Astrocyte (in vitro differentiated cells and primary cell): ENCODE measurements at regions not wholly inside any gene's neighbourhood (a gene's known extent, or its start where the extent isn't known, plus 50 kb on each side); places are given as distances from the start of the nearest gene placed in this dataset.

Experiments used
- DNase-seq: peaks from one replicate; pipeline ENCODE4 v3.0.0-alpha.2; 2010; ENCODE audit warnings: low read depth
- FAIRE-seq: peaks from 2 replicates; lab custom pipeline; 2011; peaks lifted over from hg19 to GRCh38; lab: Jason Lieb, UNC
- H2AFZ ChIP-seq: 2 replicates; pipeline ENCODE4 v1.6.0; 2012; ENCODE audit warnings: low read depth, low read length, inconsistent platforms
- H3K27ac ChIP-seq: 2 replicates; pipeline ENCODE4 v1.5.1; 2011; ENCODE audit warnings: low read depth, low read length, inconsistent platforms
- H3K27me3 ChIP-seq: 2 replicates; pipeline ENCODE4 v1.6.0; 2011; ENCODE audit warnings: low read length, inconsistent platforms; ENCODE audit not compliant: insufficient read depth
- H3K36me3 ChIP-seq: 2 replicates; pipeline ENCODE4 v1.5.1; 2011; ENCODE audit warnings: low read length, inconsistent platforms; ENCODE audit not compliant: insufficient read depth
- H3K4me1 ChIP-seq: 2 replicates; pipeline ENCODE4 v1.5.1; 2011; ENCODE audit warnings: low read length, inconsistent platforms; ENCODE audit not compliant: insufficient read depth
- H3K4me2 ChIP-seq: 2 replicates; pipeline ENCODE4 v1.6.0; 2012; ENCODE audit warnings: low read length, inconsistent platforms
- H3K4me3 ChIP-seq: 2 replicates; pipeline ENCODE4 v1.5.1; 2011; ENCODE audit warnings: low read depth, mild to moderate bottlenecking, low read length, inconsistent platforms; ENCODE audit not compliant: insufficient read depth
- H3K79me2 ChIP-seq: 2 replicates; pipeline ENCODE4 v1.6.0; 2012; ENCODE audit warnings: mild to moderate bottlenecking, low read length, inconsistent platforms; ENCODE audit not compliant: insufficient read depth
- H3K9ac ChIP-seq: 2 replicates; pipeline ENCODE4 v1.6.0; 2012; ENCODE audit warnings: mild to moderate bottlenecking, low read length, inconsistent platforms
- H3K9me3 ChIP-seq: 2 replicates; pipeline ENCODE4 v1.5.1; 2012; ENCODE audit warnings: low read depth, mild to moderate bottlenecking, low read length, inconsistent platforms; ENCODE audit not compliant: insufficient read depth
- H4K20me1 ChIP-seq: 2 replicates; pipeline ENCODE4 v1.6.0; 2012; ENCODE audit warnings: low read length, inconsistent platforms; ENCODE audit not compliant: insufficient read depth
- H3K27ac Mint-ChIP-seq: one replicate; pipeline ENCODE4 v1.8.0; 2021; ENCODE audit warnings: mild to moderate bottlenecking, mixed read lengths; ENCODE audit not compliant: unreplicated experiment
- H3K27me3 Mint-ChIP-seq: one replicate; pipeline ENCODE4 v1.8.0; 2021; ENCODE audit warnings: low read depth, mixed read lengths; ENCODE audit not compliant: unreplicated experiment
- H3K36me3 Mint-ChIP-seq: one replicate; pipeline ENCODE4 v1.8.0; 2021; ENCODE audit warnings: low read depth, mixed read lengths; ENCODE audit not compliant: unreplicated experiment
- H3K4me1 Mint-ChIP-seq: one replicate; pipeline ENCODE4 v1.8.0; 2021; ENCODE audit warnings: low read depth, mixed read lengths; ENCODE audit not compliant: unreplicated experiment
- H3K4me3 Mint-ChIP-seq: one replicate; pipeline ENCODE4 v1.8.0; 2021; ENCODE audit warnings: mild to moderate bottlenecking, moderate library complexity, mixed read lengths; ENCODE audit not compliant: unreplicated experiment
- H3K9me3 Mint-ChIP-seq: one replicate; pipeline ENCODE4 v1.8.0; 2021; ENCODE audit warnings: mild to moderate bottlenecking, mixed read lengths; ENCODE audit not compliant: unreplicated experiment
- EZH2 ChIP-seq: IDR thresholded peaks from 2 replicates; pipeline ENCODE4 v1.6.1; 2012; ENCODE audit warnings: mild to moderate bottlenecking, low read length, inconsistent platforms; ENCODE audit not compliant: insufficient read depth
- TF ChIP-seq, protein P1 (sequence below): IDR thresholded peaks from 2 replicates; pipeline ENCODE4 v1.5.1; 2011; ENCODE audit warnings: low read depth, mild to moderate bottlenecking, inconsistent platforms, low read length, moderate library complexity; ENCODE audit not compliant: insufficient read depth

DNA sequence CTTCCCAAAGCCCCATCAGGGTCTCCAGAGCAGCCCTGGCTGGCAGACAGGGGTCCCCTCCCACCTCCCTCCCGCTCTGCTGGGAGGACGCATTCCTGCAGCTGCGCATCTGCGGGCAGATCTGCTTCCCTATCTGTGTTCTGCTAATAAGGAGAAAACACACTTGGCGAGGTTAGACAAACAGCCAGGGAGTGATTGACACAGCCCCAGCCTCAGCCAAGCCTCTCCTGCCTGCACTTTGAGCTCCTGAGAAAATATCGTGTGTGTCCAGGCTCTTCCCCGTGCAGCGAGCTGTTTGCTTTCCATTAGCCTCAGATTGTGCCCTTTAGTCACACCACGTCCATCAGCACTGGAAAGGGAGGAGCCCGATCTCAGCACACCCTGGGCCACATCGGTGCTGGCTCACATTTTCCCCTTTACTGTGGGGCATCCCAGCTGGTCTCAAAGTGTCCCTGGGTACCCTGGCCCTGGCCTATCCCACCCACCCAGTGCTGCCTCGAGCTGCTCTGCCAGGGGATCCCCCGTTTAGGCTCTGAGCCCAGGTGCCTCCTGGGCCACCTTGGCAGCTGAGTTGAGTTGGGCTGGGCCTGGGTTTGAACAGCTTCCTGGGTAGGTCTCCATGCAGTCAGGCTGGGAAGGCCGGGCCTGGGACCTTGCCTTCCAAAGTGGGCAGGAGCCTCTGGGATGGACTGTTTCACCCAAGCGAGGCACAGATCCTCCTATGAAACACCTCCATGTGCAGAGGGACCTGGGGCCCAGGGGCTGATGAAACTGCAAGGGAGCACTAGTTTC lies 61.1 kb downstream of the BARX1 start:
- no peaks in the 10 kb centered on the region for H3K36me3 Mint-ChIP-seq
- no peak overlapping the region for H3K4me2 ChIP-seq
- peaks cover 11% of the 10 kb centered on the region for H3K9me3 Mint-ChIP-seq
- H3K4me1 ChIP-seq: no peaks in the 10 kb centered on the region
- TF ChIP-seq EZH2: no peak
- TF ChIP-seq, protein P1, sequence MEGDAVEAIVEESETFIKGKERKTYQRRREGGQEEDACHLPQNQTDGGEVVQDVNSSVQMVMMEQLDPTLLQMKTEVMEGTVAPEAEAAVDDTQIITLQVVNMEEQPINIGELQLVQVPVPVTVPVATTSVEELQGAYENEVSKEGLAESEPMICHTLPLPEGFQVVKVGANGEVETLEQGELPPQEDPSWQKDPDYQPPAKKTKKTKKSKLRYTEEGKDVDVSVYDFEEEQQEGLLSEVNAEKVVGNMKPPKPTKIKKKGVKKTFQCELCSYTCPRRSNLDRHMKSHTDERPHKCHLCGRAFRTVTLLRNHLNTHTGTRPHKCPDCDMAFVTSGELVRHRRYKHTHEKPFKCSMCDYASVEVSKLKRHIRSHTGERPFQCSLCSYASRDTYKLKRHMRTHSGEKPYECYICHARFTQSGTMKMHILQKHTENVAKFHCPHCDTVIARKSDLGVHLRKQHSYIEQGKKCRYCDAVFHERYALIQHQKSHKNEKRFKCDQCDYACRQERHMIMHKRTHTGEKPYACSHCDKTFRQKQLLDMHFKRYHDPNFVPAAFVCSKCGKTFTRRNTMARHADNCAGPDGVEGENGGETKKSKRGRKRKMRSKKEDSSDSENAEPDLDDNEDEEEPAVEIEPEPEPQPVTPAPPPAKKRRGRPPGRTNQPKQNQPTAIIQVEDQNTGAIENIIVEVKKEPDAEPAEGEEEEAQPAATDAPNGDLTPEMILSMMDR: no peak
- H2AFZ ChIP-seq: no peak overlapping the region
- no peak overlapping the region for H3K27ac ChIP-seq
- H3K4me3 ChIP-seq: no peak overlapping the region
- no peaks in the 10 kb centered on the region for H3K27me3 ChIP-seq
- H3K4me1 Mint-ChIP-seq: no peaks in the 10 kb centered on the region
- H3K27ac Mint-ChIP-seq: no peak overlapping the region
- no peak overlapping the region for H3K9ac ChIP-seq
- no peaks in the 10 kb centered on the region for H4K20me1 ChIP-seq
- H3K79me2 ChIP-seq: no peaks in the 10 kb centered on the region
- H3K4me3 Mint-ChIP-seq: no peak overlapping the region
- no peak for DNase-seq
- peaks cover 4% of the 10 kb centered on the region for H3K9me3 ChIP-seq
- no peaks in the 10 kb centered on the region for H3K36me3 ChIP-seq
- no peak for FAIRE-seq
- H3K27me3 Mint-ChIP-seq: peaks cover 10% of the 10 kb centered on the region

DNA sequence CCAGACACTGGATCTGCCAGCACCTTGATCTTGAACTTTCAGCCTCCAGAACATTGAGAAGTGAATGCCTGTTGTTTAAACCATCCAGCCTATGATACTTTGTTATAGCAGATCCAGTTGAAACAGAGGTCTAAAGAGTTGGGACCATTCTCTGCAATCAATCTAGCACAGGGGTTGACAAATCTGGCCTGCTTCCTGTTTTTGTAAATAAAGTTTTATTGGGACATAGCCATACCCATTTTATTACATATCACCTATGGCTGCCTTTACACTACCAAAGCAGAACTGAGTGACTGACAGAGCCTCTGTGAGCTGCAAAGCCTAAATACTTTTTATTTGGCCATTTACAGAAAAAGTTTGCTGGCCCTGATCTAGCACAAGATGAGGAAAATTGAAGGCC lies 62.0 kb downstream of the BARX1 start:
- Mint-ChIP-seq H3K27me3 (peaks cover 11% of the 10 kb centered on the region), H3K27ac (no peak overlapping the region), H3K9me3 (peaks cover 8% of the 10 kb centered on the region), H3K4me3 (no peak overlapping the region), H3K36me3 (no peaks in the 10 kb centered on the region), H3K4me1 (no peaks in the 10 kb centered on the region)
- H3K36me3 ChIP-seq: no peaks in the 10 kb centered on the region
- FAIRE-seq: no peak
- H3K27ac ChIP-seq: no peak overlapping the region
- no peaks in the 10 kb centered on the region for H3K79me2 ChIP-seq
- H3K4me3 ChIP-seq: no peak overlapping the region
- H3K4me2 ChIP-seq: no peak overlapping the region
- peaks cover 4% of the 10 kb centered on the region for H3K9me3 ChIP-seq
- no peak for DNase-seq
- no peak overlapping the region for H3K9ac ChIP-seq
- TF ChIP-seq, protein P1: no peak
- no peak for TF ChIP-seq EZH2
- no peak overlapping the region for H2AFZ ChIP-seq
- no peaks in the 10 kb centered on the region for H3K4me1 ChIP-seq
- H3K27me3 ChIP-seq: no peaks in the 10 kb centered on the region
- no peaks in the 10 kb centered on the region for H4K20me1 ChIP-seq

DNA sequence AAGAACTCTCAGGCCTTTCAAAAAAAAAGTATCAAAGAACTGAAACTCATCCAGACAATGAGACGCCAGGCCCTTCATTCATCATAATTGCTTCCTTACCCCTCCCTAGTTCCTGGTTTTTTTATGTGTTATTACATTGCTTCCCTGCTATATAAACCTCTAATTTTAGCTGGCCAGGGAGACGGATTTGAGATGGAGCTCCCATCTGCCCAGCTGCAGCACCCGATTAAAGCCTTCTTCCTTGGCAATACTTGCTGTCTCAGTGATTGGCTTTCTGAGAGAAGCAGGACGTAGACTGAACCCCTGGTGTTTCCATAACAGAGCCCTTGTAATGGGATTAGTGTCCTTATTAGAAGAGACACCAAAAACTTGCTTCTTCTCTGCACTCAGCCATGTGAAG lies 62.4 kb downstream of the BARX1 start:
- Histone ChIP-seq H3K9me3 (peaks cover 4% of the 10 kb centered on the region), H4K20me1 (no peaks in the 10 kb centered on the region), H3K4me1 (no peaks in the 10 kb centered on the region), H3K27me3 (no peaks in the 10 kb centered on the region), H3K79me2 (no peaks in the 10 kb centered on the region), H3K27ac (no peak overlapping the region), H3K9ac (no peak overlapping the region), H3K36me3 (no peaks in the 10 kb centered on the region), H2AFZ (no peak overlapping the region), H3K4me3 (no peak overlapping the region), H3K4me2 (no peak overlapping the region)
- DNase-seq: no peak
- no peak overlapping the region for H3K27ac Mint-ChIP-seq
- H3K27me3 Mint-ChIP-seq: peaks cover 11% of the 10 kb centered on the region
- no peaks in the 10 kb centered on the region for H3K4me1 Mint-ChIP-seq
- no peak overlapping the region for H3K4me3 Mint-ChIP-seq
- TF ChIP-seq, protein P1: no peak
- no peak for TF ChIP-seq EZH2
- peaks cover 8% of the 10 kb centered on the region for H3K9me3 Mint-ChIP-seq
- H3K36me3 Mint-ChIP-seq: no peaks in the 10 kb centered on the region
- FAIRE-seq: no peak
